ENCODE measurements at regions not wholly inside any gene's neighbourhood (a gene's known extent, or its start where the extent isn't known, plus 50 kb on each side); places are given as distances from the start of the nearest gene placed in this dataset.

DNA sequence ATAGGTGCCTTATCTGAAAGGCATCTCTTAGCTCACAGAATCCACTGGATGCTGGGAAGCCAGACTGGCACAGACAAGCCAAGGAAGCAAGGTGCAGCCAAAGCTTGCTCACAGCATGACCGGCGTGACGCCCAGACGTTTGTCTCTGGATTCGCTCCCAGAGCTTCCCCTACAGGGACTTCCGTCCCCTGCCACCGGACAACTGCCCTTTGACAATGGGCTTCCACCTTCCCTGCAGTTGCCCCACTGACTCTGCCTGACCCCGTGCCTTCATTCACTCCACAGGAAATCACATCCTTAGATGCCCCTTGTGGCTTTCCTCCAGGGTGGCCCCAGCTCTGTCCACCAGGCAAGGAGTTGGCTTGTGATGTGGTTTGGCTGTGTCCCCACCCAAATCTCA, 94.8 kb upstream of the CDH4 start:
- DNase-seq, result no peak

- DNase-seq, result no peak
Observed at GRCh38 chr20:61159957-61160686, 91.9 kb upstream of the CDH4 start.

GRCh38 chr20:61161726-61162390, 90.2 kb upstream of the CDH4 start:
- DNase-seq, result no peak

- DNase-seq, result no peak
Observed at GRCh38 chr20:61162451-61162850, 89.6 kb upstream of the CDH4 start.

GRCh38 chr20:61163031-61163430, 89.0 kb upstream of the CDH4 start:
- DNase-seq, result no peak

GRCh38 chr20:61166324-61166723, 85.7 kb upstream of the CDH4 start:
- DNase-seq, result no peak

- no peak for DNase-seq
Observed at GRCh38 chr20:61168605-61169004, 83.5 kb upstream of the CDH4 start.

- no peak for DNase-seq
Observed at GRCh38 chr20:61169874-61170273, 82.2 kb upstream of the CDH4 start.

- DNase-seq, result no peak
Observed at GRCh38 chr20:61170496-61171320, 81.4 kb upstream of the CDH4 start.

- no peak for DNase-seq
Observed at GRCh38 chr20:61173267-61173666, 78.8 kb upstream of the CDH4 start.

- no peak for DNase-seq
Observed at GRCh38 chr20:61173961-61174725, 77.9 kb upstream of the CDH4 start.

DNA sequence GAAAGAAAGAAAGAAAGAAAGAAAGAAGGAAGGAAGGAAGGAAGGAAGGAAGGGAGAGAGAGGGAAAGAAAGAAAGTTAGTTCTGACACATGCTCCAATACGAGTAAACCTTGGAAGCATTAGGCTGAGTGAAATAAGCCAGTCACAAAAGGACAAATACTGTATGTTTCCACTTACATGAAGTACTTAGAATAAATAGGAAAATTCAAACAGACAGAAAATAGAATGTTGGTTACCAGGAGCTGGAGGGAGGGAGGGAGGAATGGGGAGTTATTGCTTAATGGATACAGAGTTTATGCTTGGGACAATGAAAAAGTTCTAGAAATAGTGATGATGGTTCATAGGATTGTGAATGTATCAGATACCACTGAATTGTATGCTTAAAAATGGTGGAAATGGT, 75.2 kb upstream of the CDH4 start:
- no peak for DNase-seq

DNA sequence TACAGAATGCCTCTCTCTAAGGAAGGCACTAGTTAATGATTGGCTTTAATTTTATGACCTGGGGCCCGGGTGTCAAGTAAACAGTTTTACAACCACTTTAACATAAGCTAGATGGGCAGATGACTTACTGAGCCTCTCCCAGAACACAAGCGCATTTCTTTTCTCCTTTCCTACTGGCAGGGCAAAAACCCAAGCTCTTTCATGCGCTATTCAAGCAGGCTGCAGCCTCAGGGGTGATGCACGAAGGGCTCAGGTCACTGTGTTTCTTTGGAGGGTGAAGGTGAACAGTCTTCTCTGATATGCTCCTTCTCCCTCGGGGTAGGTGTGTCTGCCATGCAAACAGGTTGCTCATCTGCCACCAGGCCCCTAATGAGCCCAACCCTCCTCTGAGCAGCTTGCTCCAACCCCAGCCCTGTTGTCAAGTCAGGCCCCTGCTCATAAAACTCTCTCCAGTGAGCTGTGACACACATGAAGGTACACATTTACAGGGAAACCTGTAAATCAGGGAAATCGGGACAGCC, 73.5 kb upstream of the CDH4 start:
- DNase-seq, result no peak

- no peak for DNase-seq
Observed at GRCh38 chr20:61184194-61184593, 67.9 kb upstream of the CDH4 start.

GRCh38 chr20:61185181-61185580, 66.9 kb upstream of the CDH4 start:
- DNase-seq, result no peak

DNA sequence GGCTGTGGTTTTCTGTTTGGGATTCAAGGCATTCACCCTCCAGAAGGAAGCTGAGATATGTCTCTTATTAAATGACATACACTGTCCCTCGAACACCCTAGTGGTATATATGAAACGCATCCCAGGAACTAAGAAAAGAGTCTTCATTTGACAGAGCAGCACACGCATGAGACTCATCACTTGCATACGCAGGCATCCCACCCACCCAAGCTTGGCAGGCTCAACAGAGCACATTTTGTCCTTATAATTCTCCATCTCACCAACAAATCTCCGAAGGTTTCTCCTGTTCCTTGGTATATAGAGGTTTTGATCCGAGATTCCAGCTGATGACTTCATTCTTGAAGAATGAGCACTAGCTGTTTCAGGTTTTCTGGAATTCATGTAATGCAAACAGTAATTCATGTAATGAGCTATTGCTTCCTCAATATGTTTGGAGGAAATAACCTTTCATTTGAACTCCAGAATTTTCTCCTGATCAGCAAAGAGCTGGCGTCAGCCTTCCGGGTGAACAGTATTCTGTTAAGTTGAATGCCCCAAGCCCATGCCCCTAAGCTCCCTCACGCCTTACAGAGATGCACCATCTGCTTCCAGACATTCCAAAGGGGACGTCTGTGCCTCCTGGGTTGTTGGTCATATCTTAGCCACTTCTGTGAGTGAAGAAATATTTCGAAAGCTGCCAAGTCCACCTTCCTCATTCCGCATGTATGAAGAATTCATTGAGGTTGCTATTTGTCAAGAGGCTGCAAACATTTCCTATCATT, 66.0 kb upstream of the CDH4 start:
- no peak for DNase-seq

DNA sequence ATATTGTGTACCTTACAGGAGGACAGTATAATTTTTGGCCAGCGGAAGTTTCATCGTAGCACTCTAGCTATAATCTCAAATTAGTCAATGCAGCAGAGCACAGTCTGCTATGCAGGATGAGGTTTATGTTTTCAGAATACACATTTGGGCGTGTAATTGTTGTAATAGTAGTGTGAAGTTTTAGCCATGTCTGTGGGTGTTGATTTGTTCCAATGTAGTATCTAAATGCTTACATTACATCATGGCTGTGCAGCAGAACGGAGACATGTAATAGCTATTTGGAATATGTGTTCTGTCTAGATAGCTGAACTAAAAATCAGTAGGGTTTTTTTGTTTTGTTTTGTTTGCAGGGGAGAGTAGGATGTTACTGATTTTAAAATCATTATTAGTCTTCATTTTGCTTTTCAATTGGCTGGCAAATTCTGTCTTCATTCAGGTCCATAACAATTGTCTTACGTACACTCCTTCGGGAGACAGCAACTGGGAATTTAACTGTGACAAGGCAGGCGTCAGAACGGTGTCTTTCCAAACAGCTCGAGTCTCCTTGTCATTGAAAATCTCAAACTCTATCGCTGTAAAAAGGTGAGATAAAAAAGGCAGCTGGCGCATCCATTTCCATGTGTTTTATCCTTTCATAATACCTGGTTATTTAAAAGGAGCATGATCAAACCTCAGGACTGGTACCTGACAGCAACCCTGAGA, 65.1 kb upstream of the CDH4 start:
- no peak for DNase-seq

- no peak for DNase-seq
Observed at GRCh38 chr20:61189534-61189933, 62.5 kb upstream of the CDH4 start.

- DNase-seq, result no peak
Observed at GRCh38 chr20:61191096-61191495, 61.0 kb upstream of the CDH4 start.

DNA sequence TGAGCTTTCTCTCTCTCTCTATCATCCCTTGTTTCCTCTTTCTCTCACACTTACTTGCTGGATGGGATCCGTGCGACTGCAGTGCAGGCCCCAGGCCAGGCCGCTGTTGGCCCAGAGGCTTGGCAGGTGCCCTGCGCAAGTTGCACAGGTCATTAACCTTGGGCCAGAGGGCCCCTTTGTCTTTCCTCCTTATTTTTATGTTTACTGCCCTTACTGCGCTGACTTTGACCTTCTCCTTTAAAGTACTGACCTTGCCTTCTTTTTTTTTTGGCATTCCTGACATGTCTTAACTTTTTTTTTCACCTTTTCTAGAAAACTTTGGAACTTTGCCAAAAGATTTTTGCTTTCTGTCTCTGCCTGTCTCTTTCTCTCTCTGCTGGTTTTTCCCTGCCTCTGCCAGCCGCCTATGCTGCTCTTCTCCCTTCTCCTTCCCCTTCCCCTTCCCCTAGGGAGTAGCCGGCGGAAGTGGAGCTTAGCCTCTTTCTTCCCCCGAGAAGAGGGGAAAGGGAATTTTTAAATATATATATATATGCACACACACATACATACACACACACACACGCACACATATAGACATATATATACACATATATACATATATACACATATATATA, 59.6 kb upstream of the CDH4 start:
- DNase-seq, result no peak

GRCh38 chr20:61193164-61193563, 58.9 kb upstream of the CDH4 start:
- DNase-seq, result no peak
